Calu3 (cell line): ENCODE measurements at regions not wholly inside any gene's neighbourhood (a gene's known extent, or its start where the extent isn't known, plus 50 kb on each side); places are given as distances from the start of the nearest gene placed in this dataset.

ENCODE experiments used
- BruUV-seq: library from RNA; stranded (reverse); fragments of 400-500 nt; replicated peaks from 2 replicates; lab custom pipeline; 2021; lab: Mats Ljungman, UMichigan
- CTCF ChIA-PET: fragments of 300-600 bp; sonication (Branson Sonifier 250); formaldehyde crosslinking; loops from one replicate; lab custom pipeline; 2022; ENCODE audit warnings: antibody characterized with exemption; lab: Charles Lee
- DNase-seq: peaks from one replicate; pipeline ENCODE4 v3.0.0; 2022
- H3K27ac Mint-ChIP-seq: one replicate; pipeline ENCODE4 v1.8.0; 2022; ENCODE audit warnings: mixed read lengths; ENCODE audit not compliant: unreplicated experiment
- H3K27me3 Mint-ChIP-seq: one replicate; pipeline ENCODE4 v1.8.0; 2022; ENCODE audit warnings: mixed read lengths; ENCODE audit not compliant: unreplicated experiment
- H3K36me3 Mint-ChIP-seq: one replicate; pipeline ENCODE4 v1.8.0; 2022; ENCODE audit warnings: mild to moderate bottlenecking, moderate library complexity, mixed read lengths; ENCODE audit not compliant: insufficient read depth, unreplicated experiment
- H3K4me1 Mint-ChIP-seq: one replicate; pipeline ENCODE4 v1.8.0; 2022; ENCODE audit warnings: mild to moderate bottlenecking, low read depth, mixed read lengths; ENCODE audit not compliant: unreplicated experiment
- H3K4me3 Mint-ChIP-seq: one replicate; pipeline ENCODE4 v1.8.0; 2022; ENCODE audit warnings: mild to moderate bottlenecking, low read depth, moderate library complexity, mixed read lengths; ENCODE audit not compliant: unreplicated experiment
- H3K9me3 Mint-ChIP-seq: one replicate; pipeline ENCODE4 v1.8.0; 2022; ENCODE audit warnings: low read depth, mixed read lengths; ENCODE audit not compliant: unreplicated experiment
- intact Hi-C: fragments of 100-400 bp; cut with micrococcal nuclease; formaldehyde crosslinking; loops from one replicate; pipeline ENCODE4 v1.10.0; 2022; ENCODE audit not compliant: unreplicated experiment
- TF ChIP-seq, protein P1 (sequence below): fragments of 200-600 bp; IDR thresholded peaks from one replicate; pipeline ENCODE4 v1.8.0; 2022; ENCODE audit warnings: antibody characterized with exemption; ENCODE audit not compliant: unreplicated experiment

GRCh38 chr13:107322228-107322627 lies 754.3 kb upstream of the ARGLU1 start:
- CTCF ChIA-PET, result no interaction called here
- Mint-ChIP-seq H3K36me3 (no peaks in the 10 kb centered on the region), H3K9me3 (no peaks in the 10 kb centered on the region), H3K4me3 (no peak overlapping the region), H3K4me1 (no peaks in the 10 kb centered on the region), H3K27ac (no peak overlapping the region), H3K27me3 (no peaks in the 10 kb centered on the region)
- DNase-seq, result no peak
- no TSS peak for BruUV-seq
- TF ChIP-seq, protein P1, sequence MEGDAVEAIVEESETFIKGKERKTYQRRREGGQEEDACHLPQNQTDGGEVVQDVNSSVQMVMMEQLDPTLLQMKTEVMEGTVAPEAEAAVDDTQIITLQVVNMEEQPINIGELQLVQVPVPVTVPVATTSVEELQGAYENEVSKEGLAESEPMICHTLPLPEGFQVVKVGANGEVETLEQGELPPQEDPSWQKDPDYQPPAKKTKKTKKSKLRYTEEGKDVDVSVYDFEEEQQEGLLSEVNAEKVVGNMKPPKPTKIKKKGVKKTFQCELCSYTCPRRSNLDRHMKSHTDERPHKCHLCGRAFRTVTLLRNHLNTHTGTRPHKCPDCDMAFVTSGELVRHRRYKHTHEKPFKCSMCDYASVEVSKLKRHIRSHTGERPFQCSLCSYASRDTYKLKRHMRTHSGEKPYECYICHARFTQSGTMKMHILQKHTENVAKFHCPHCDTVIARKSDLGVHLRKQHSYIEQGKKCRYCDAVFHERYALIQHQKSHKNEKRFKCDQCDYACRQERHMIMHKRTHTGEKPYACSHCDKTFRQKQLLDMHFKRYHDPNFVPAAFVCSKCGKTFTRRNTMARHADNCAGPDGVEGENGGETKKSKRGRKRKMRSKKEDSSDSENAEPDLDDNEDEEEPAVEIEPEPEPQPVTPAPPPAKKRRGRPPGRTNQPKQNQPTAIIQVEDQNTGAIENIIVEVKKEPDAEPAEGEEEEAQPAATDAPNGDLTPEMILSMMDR, result no peak
- intact Hi-C loops, result no loop called here

DNA sequence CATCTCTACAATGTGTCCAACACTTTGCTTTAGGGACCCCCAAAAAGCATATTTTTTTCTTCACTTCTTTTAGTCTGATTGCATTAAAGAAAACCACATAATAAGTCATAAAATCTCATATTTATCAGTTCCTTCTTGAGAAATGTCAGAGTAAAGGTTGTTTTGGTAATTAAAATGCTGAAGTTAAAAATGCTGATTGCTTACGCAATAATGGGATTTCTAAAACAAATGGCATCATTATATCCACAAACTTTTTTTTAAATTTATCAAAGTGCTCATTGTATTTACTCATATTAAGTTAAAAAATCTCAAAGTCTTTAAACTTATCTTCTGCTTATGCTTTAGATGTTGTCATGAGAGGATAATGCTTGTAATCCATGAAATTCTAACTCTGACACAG lies 737.2 kb upstream of the ARGLU1 start:
- Mint-ChIP-seq H3K27me3 (no peaks in the 10 kb centered on the region), H3K36me3 (no peaks in the 10 kb centered on the region), H3K4me3 (no peak overlapping the region), H3K4me1 (no peaks in the 10 kb centered on the region), H3K27ac (no peak overlapping the region), H3K9me3 (no peaks in the 10 kb centered on the region)
- intact Hi-C loops, result no loop called here
- TF ChIP-seq, protein P1, result no peak
- CTCF ChIA-PET, result no interaction called here
- BruUV-seq, result no TSS peak
- no peak for DNase-seq

DNA sequence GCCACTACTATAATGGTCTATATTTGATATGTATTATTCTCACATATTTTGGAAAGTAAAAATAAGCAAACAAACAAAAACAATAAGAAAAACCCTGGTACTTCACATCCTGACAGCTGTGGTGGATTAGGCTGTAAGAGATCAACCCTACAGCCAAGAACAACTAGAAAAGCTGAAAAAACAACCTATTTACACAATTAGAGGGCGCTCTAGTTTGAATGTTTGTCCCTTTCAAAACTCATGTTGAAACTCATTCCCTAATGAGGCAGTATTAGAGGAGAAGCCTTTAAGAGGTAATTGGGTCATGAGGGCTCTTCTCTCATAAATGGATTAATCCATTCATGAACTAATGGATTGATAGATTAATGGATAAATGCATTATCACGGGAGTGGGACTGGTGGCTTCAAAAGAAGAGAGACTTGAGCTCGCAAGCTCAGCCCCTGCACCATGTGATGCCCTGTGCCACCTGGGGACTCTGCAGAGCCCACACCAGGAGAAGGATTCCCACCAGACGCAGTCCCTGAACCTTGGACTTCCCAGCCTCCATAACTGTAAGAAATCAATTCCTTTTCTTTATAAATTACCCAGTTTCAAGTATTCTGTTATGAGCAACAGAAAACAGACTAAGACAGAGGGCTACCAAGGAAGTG lies 733.9 kb upstream of the ARGLU1 start:
- intact Hi-C loops, result no loop called here
- CTCF ChIA-PET, result no interaction called here
- no TSS peak for BruUV-seq
- TF ChIP-seq, protein P1, result no peak
- Mint-ChIP-seq H3K27me3 (no peaks in the 10 kb centered on the region), H3K4me3 (no peak overlapping the region), H3K27ac (no peak overlapping the region), H3K4me1 (no peaks in the 10 kb centered on the region), H3K9me3 (no peaks in the 10 kb centered on the region), H3K36me3 (no peaks in the 10 kb centered on the region)
- no peak for DNase-seq

DNA sequence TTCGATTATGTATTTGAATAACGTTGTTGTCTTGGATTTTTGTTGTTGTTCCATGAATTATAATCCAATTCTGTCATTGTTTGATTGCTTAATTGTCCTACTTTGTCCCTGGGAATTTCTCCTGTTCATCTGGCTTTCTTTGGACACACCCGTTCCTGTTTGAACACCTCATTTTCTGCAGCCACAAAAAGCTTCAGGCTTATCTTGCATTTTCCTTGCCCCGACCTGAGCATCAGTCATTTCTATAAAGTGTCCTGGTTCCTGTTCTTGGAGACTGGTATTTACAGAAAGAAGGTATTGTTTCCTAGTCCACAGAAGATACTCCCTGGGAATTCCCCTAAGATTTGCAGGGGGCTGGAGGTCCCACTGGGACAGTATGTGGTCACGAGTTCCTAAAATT lies 731.8 kb upstream of the ARGLU1 start:
- no peaks in the 10 kb centered on the region for H3K9me3 Mint-ChIP-seq
- no peaks in the 10 kb centered on the region for H3K27me3 Mint-ChIP-seq
- H3K36me3 Mint-ChIP-seq, result no peaks in the 10 kb centered on the region
- BruUV-seq, result no TSS peak
- no peak overlapping the region for H3K27ac Mint-ChIP-seq
- H3K4me1 Mint-ChIP-seq, result no peaks in the 10 kb centered on the region
- DNase-seq, result no peak
- TF ChIP-seq, protein P1, result no peak
- intact Hi-C loops, result no loop called here
- CTCF ChIA-PET, result no interaction called here
- H3K4me3 Mint-ChIP-seq, result no peak overlapping the region
